Vagina (tissue), 2 donors: ENCODE measurements at regions not wholly inside any gene's neighbourhood (a gene's known extent, or its start where the extent isn't known, plus 50 kb on each side); places are given as distances from the start of the nearest gene placed in this dataset.
A peak's percentile ranks its signal among the peaks of the same experiment; 100 is the strongest.

Source experiments
- DNase-seq, 2 donors: peaks; one replicate each; pipeline ENCODE4 v3.0.0-alpha.2; 2017; ENCODE audit errors: extremely low spot score in 2 of 2
- H3K27ac ChIP-seq: fragments of 200-600 bp; sonication (generic); one replicate; pipeline ENCODE4 v1.5.1; 2019
- H3K27me3 ChIP-seq: fragments of 200-600 bp; sonication (generic); one replicate; pipeline ENCODE4 v1.5.1; 2019
- H3K36me3 ChIP-seq, 2 donors: fragments of 200-600 bp; sonication (generic); one replicate each; pipeline ENCODE4 v1.5.1; 2017 to 2019
- H3K4me1 ChIP-seq: fragments of 200-600 bp; sonication (generic); one replicate; pipeline ENCODE4 v1.5.1; 2019
- H3K4me3 ChIP-seq, 2 donors: fragments of 200-600 bp; sonication (generic); 1 replicate in 1 of 2; 2 replicates in 1 of 2; pipeline ENCODE4 v1.5.1; 2016 to 2019
- H3K9me3 ChIP-seq: fragments of 200-600 bp; sonication (generic); one replicate; pipeline ENCODE4 v1.5.1; 2019
- CTCF ChIP-seq, 3 experiments: fragments of 450-650 bp in 2 of 3; fragments of 200-600 bp in 1 of 3; sonication (generic) in 1 of 3; IDR thresholded peaks; one replicate each; pipeline ENCODE4 v1.5.1; 2017 to 2019; ENCODE audit warnings: antibody characterized with exemption in 3 of 3, mild to moderate bottlenecking in 2 of 3, moderate library complexity in 2 of 3
- POLR2A ChIP-seq, 2 donors: fragments of 450-650 bp; IDR thresholded peaks; one replicate each; pipeline ENCODE4 v1.6.1; 2017; ENCODE audit warnings: antibody characterized with exemption in 2 of 2, mild to moderate bottlenecking in 2 of 2, moderate library complexity in 2 of 2
- POLR2AphosphoS5 ChIP-seq, 2 donors: sonication (generic); formaldehyde crosslinking; IDR thresholded peaks; one replicate each; pipeline ENCODE4 v1.9.0; 2017; ENCODE audit warnings: antibody characterized with exemption in 2 of 2, mild to moderate bottlenecking in 2 of 2, low read depth in 1 of 2; ENCODE audit not compliant: insufficient read depth in 1 of 2
- intact Hi-C: fragments of 100-400 bp; cut with DNase I; formaldehyde crosslinking; loops from one replicate; pipeline ENCODE4 v1.15.1; 2023

- no peak for DNase-seq
- H3K4me3 ChIP-seq = no peak overlapping the region
Measured at GRCh38 chr9:86585422-86586143, 231.4 kb upstream of the TUT7 start.

GRCh38 chr9:86580688-86581087 lies 226.5 kb upstream of the TUT7 start:
- no peaks in the 10 kb centered on the region for H3K9me3 ChIP-seq
- H3K4me1 ChIP-seq = peaks cover 1% of the 10 kb centered on the region
- no peak for DNase-seq
- H3K27ac ChIP-seq = no peak overlapping the region
- H3K36me3 ChIP-seq = no peaks in the 10 kb centered on the region
- no peak overlapping the region for H3K4me3 ChIP-seq
- intact Hi-C loops = no loop called here
- TF ChIP-seq CTCF (IDR thresholded peaks at IDR 0.05) (no peak), POLR2A (IDR thresholded peaks at IDR 0.05) (no peak), POLR2AphosphoS5 (IDR thresholded peaks at IDR 0.05; ENCODE audit: insufficient read depth in 1 of 2, low read depth in 1 of 2) (no peak)
- H3K27me3 ChIP-seq = no peaks in the 10 kb centered on the region

More at GRCh38 chr9:86585422-86586143, 231.4 kb upstream of the TUT7 start:
- Histone ChIP-seq H3K27me3 (no peaks in the 10 kb centered on the region), H3K9me3 (no peaks in the 10 kb centered on the region), H3K36me3 (no peaks in the 10 kb centered on the region), H3K4me1 (peaks cover 11% of the 10 kb centered on the region), H3K27ac (peak overlapping the region; percentile 20)
- TF ChIP-seq CTCF (IDR thresholded peaks at IDR 0.05) = no peak
- no peak for TF ChIP-seq POLR2A (IDR thresholded peaks at IDR 0.05)
- TF ChIP-seq POLR2AphosphoS5 (IDR thresholded peaks at IDR 0.05; ENCODE audit: insufficient read depth in 1 of 2, low read depth in 1 of 2) = peak in 1 of 2 donors; percentile 26
- intact Hi-C loops = no loop called here

- DNase-seq = no peak
- intact Hi-C loops = no loop called here
- no peak for TF ChIP-seq POLR2AphosphoS5 (IDR thresholded peaks at IDR 0.05; ENCODE audit: insufficient read depth in 1 of 2, low read depth in 1 of 2)
- no peak for TF ChIP-seq POLR2A (IDR thresholded peaks at IDR 0.05)
- no peak for TF ChIP-seq CTCF (IDR thresholded peaks at IDR 0.05)
- Histone ChIP-seq H3K4me3 (no peak overlapping the region), H3K27me3 (no peaks in the 10 kb centered on the region), H3K36me3 (no peaks in the 10 kb centered on the region), H3K9me3 (no peaks in the 10 kb centered on the region), H3K4me1 (no peaks in the 10 kb centered on the region), H3K27ac (no peak overlapping the region)
Measured at GRCh38 chr9:86578722-86579121, 224.5 kb upstream of the TUT7 start.

- no peaks in the 10 kb centered on the region for H3K27me3 ChIP-seq
- no peak overlapping the region for H3K27ac ChIP-seq
- no peaks in the 10 kb centered on the region for H3K9me3 ChIP-seq
- H3K4me1 ChIP-seq = no peaks in the 10 kb centered on the region
- H3K4me3 ChIP-seq = no peak overlapping the region
- intact Hi-C loops = no loop called here
- no peak for TF ChIP-seq POLR2A (IDR thresholded peaks at IDR 0.05)
- TF ChIP-seq CTCF (IDR thresholded peaks at IDR 0.05) = no peak
- TF ChIP-seq POLR2AphosphoS5 (IDR thresholded peaks at IDR 0.05; ENCODE audit: insufficient read depth in 1 of 2, low read depth in 1 of 2) = no peak
- DNase-seq = no peak
- H3K36me3 ChIP-seq = no peaks in the 10 kb centered on the region
Measured at GRCh38 chr9:86577420-86578333, 223.5 kb upstream of the TUT7 start.
